D341Med (cell line): ENCODE measurements at regions not wholly inside any gene's neighbourhood (a gene's known extent, or its start where the extent isn't known, plus 50 kb on each side); places are given as distances from the start of the nearest gene placed in this dataset.
"Not testable (repeated sequence)": the region's sequence is repeated elsewhere in the genome, so short reads cannot be mapped to it uniquely, and the experiment has no call there.

Source experiments
- DNase-seq: peaks from one replicate; pipeline ENCODE4 v3.0.0; 2012; ENCODE audit warnings: low spot score

DNA sequence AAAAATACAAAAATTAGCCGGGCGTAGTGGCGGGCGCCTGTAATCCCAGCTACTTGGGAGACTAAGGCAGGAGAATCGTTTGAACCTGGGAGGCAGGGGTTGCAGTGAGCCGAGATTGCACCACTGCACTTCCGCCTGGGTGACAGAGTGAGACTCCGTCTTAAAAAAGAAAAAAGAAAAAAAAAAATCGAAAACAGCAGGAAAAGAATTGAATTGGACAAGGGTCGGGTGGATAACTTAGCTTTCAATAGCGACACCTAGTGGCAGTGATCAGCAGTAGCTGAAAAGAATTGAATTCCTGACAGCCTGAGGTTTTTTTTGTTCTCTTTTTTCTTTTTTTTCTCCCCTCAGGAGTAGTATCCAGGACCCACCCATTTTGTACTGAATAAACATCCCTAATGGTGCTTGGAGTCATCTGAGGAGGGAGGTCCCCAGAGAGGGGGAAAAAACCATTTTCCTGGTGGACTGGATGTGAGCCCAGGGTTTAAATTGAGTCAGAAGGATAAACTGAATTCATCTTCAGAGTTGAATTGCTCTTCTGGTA lies 55.1 kb downstream of the CYCS start:
- peak; percentile 74 for DNase-seq

- no peak for DNase-seq
Observed at GRCh38 chr7:25068502-25069213, 56.4 kb downstream of the CYCS start.

GRCh38 chr7:25067726-25068501 lies 57.1 kb downstream of the CYCS start:
- no peak for DNase-seq

DNA sequence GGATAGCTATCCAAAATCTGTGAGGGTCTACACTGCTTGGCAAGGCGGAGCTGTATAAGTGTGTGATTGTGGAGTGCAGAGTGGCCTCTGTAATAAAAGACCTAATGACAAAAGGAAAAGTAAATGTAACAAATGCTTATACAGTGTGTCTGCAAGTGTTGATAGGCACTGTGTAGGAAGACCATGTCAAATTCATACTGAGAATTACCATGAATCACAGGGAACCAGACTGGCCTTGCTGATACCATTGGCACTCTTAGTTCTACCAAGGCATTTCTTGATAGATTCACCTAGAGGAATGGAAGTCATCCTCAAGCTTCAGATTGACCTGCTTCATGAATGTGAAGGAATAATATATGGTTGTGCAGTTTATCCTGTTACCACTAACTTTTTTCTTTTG lies 58.8 kb downstream of the CYCS start:
- no peak for DNase-seq

GRCh38 chr7:25062380-25062779 lies 62.7 kb downstream of the CYCS start:
- DNase-seq: no peak

DNA sequence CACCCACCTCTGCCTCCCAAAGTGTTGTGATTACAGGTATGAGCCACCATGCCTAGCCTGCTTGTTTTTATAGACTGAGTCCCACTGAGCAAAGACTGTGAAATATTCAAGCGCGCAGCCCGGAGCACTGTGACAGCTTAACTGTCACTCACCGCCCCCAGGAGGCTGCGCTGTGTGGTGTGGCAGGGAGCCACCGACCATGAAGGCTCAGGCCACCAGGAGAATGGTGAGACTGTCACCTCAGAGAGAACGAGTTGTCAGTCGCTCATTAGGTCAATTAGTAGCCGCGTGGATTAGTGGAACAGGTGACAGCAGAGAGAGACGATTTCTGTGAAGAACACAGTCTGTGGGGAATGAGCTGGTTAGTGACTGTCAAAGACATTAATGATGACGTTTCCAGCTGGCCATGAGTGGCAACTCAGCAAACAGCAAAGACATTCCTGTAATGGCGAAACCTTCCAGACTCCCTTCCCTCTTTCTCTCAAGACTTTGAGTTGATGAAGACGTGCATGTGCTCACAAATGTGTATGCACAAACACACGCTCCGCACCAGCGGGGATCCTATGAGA lies 64.5 kb downstream of the CYCS start:
- DNase-seq: no peak

DNA sequence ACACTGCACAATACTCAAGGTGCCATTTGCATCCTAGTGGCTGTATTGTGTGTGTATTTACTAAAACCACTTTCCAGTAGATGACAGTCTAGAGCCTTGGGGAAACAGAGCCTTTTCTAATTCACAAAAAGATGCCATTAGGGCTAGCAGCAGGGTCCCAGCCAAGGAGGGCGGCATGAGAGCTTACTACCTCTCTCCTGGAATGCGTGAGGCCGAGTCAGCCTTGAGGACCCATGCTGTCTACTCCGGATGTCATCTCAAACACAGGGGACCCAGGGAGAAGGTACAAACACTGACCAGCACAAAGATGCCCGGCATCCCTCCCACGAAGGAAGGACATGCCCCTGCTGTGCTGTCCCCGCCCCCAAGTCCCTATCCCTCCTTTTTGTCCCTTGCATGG lies 65.5 kb downstream of the CYCS start:
- no peak for DNase-seq

- DNase-seq: no peak
Observed at GRCh38 chr7:25056368-25056767, 68.7 kb downstream of the CYCS start.

DNA sequence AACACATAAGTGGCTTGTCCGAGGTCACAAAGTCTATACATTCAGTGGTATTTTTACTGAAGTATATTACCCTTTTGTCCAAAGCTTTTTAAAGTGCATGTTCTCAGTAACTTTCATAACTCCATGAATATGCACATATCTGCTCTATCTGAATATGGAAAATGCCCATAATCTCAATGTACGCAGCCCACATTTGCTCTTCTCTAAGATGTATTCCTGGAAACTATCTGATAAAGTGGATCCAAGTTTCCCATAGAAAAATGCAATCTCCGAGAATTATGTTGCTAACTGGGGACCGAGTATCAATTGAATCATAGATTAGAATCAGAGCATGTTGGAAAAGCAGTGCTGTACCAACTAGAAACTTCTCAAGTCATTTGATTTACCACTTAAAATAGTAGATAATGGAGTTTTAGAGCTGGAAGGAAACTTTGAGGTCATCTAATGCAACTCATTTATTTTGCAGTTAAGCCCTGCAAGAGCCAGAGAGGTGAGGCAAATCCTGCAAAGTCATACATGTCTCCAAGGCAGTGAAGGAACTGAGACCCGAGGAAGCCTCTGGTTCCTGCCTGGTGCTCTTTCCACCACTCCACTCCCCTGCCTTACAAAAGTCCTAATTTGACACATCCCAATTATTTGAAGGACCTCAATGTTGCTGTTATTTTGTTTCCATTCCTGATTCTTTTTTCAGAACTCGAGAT lies 69.4 kb downstream of the CYCS start:
- no peak for DNase-seq

GRCh38 chr7:25054819-25055519 lies 70.1 kb downstream of the CYCS start:
- DNase-seq: no peak

DNA sequence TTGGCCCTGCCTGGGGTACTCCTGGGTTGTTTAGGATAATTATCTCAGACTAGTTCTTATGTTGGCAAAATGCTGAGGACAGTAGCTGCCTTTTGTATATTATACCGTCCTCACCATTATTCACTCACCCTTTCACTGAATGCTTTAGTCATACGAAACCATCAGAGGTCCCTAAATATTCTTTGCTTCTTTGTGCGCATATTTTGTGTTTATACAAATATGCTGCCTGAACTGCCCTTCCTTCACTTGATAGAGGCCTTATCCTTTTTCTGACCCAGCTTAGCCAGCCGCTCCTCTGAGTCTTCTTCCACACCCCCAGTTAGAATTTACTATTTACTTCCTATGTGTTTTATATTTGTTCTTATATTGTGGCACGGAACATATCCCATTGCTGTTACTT lies 70.2 kb upstream of the OSBPL3 start:
- no peak for DNase-seq

DNA sequence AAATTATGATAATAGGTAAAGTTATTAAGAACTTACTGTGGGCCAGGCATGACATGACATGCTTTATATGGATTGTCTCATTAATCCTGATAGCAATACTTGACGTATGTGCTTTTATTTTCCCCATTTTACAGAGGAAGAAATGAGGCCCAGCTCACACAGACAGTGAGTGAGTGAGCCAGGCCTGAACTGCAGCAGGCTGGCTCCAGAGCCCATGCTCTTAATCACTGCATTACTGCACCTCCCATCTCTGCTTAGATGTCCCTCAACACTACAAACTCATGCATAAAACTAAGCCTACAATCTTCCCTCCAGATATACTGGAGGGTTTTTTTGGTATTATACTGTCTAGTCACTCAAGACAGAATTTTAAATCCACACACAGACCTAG lies 68.5 kb upstream of the OSBPL3 start:
- DNase-seq: no peak

DNA sequence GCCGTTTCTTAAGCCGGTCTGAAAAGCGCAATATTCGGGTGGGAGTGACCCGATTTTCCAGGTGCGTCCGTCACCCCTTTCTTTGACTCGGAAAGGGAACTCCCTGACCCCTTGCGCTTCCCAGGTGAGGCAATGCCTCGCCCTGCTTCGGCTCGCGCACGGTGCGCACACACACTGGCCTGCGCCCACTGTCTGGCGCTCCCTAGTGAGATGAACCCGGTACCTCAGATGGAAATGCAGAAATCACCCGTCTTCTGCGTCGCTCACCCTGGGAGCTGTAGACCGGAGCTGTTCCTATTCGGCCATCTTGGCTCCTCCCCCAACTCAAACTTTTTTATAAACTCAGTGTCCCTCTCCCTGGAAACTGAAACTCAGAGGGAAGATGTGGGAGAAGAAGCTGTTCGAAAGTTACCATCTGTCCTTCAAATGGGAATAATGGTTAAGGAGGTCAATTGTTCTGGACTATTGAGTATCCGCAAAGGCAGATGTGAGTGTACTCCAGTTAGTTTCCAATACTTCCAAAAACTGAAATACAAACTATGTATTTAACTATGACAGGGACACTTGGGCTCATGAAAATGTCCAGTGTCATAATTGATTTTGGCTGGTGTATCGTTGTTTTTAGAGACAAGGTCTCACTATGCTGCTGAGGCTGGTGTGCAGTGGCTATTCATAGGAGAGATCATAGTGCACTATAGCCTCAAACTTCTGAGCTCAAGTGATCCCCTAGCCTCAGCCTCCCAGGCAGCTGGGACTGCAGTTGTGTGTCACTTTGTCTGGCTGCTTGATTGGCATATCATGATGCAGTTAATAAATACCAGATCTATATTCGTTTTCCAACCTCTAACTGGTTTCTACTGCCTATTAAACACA lies 67.8 kb upstream of the OSBPL3 start:
- DNase-seq: not testable (repeated sequence)

- no peak for DNase-seq
Observed at GRCh38 chr7:25037325-25037724, 57.3 kb upstream of the OSBPL3 start.

GRCh38 chr7:25035274-25035673 lies 55.3 kb upstream of the OSBPL3 start:
- no peak for DNase-seq

GRCh38 chr7:25034136-25034535 lies 54.2 kb upstream of the OSBPL3 start:
- DNase-seq: no peak

DNA sequence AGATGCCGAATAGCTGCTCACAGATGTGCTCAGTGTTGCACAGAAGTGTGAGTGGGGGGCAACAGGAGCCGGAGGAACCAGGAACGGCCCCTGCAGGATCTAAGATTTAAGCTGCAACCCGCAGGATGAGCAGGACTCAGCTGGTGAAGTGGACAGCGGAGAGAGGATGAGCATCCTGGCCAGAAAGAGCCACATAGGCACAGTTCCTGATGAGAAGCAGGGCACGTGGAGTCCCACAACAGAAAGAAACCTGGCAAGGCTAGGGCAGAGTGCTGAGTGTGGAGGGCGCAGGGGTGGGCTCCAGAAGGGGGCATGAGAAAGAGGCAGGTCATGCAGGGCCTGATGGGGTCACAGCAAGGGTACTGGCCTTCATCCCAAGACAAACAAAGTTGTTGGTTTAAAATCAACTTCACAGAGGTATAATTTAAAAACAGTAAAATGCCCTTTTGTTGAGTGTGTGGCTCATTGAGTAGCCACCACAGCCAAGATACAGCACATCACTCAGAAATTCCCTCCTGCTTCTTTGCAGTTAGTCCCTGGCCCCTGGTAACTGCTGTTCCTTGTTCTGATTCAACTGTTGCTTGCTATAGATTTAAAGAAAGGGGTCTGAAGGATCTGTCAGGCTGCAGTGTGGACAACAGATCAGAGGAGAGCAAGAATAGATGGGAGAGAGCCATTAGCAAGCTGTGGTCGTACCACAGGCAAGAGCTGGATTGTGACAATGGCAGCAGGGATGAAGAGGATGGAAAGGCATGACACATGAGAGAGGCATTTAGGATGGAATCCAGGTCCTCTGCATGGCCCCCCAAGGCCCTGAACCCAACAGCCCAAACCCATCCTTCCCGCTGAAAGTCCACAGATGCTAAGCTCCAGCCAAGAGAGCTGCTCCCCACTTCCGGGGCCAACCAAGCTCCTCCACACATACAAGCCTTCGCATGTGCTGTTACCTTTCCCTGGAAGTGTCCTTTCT lies 53.1 kb upstream of the OSBPL3 start:
- no peak for DNase-seq

DNA sequence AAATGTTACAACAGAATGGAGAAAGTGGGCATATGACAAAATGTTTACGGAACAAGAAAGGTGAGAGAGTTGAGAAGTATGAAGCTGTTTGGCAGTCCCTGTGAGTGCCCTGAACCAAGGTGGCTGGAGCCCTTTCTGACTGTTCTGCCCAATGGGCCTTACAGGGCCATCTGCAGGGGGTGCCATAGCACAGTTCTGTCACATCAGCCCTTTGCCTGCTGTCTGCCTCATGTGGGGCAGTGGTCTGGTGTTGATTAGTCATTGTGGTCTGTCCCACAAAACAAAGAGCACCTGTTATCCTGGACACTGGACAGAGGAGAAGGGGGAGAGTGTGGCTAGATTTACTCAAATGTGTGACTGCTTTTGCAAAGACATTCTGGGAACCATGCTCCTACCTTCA lies 51.5 kb upstream of the OSBPL3 start:
- no peak for DNase-seq

DNA sequence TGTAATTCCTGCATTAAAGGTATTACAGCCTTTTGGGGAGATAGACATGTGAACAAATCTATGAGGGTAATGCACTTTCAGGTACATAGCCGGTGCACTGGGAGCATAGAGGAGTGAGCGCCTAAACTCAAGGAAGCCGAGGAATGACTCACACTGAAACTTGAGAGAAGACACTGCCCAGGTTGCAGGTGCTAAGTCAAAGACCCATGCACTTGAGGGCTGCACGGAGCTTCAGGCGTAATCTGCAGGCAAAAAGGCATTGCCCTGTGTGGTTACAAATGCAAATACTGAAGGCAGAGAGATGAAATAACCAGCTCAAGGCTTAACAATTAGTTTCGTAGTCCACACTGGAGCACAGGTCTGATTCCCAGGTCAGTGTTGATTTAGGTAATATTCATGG lies 51.0 kb upstream of the OSBPL3 start:
- no peak for DNase-seq
